Stimulated activated CD4-positive, alpha-beta T cell treated with anti-CD3 and anti-CD28 coated beads, Interleukin-1b, Interleukin-23, amount 100 ng/mL, for 24 hours (primary cell): ENCODE measurements at regions not wholly inside any gene's neighbourhood (a gene's known extent, or its start where the extent isn't known, plus 50 kb on each side); places are given as distances from the start of the nearest gene placed in this dataset.

ENCODE experiments used
- DNase-seq, 4 experiments: peaks; one replicate each; pipeline ENCODE4 v3.0.0-alpha.2; 2020; ENCODE audit warnings: low read depth in 4 of 4, low spot score in 1 of 4

DNA sequence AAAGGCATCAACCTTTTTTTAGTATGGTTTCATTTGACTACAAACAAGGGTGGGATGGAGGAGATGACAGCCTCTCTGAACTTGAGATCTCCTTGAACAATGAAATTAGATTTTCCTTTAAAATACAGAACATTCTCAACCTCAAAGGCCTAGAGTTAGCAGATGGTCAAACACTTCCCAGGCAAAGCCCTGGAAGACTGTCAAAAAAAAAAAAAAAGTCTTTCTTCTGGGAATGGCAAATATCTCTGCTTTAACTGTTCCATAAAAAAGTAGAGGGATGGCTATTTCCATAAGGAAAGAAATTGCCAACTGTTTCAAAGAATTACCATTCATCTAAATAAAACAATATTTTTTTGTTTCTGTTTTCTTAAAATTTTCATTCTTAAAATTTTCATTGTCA lies 870.8 kb downstream of the GALC start:
- no peak for DNase-seq

DNA sequence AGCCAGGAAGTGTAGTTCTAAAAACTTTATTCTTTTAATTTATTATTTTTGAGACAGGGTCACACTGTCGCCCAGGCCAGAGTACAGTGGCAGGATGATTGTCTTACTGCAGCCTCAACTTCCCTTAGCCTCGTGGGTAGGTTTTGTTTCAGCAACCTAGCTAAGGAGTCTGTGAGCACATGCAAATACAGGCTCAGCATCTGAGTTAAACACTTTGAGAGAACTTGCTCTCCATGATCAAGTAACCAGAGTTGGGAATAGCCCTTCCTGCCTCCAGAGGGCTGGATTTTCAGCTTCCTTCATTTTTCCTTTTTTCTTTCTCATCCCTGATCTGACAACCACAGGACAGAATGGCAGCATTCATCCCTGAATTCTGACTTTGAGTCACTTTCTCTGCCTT lies 871.3 kb downstream of the GALC start:
- DNase-seq: no peak

DNA sequence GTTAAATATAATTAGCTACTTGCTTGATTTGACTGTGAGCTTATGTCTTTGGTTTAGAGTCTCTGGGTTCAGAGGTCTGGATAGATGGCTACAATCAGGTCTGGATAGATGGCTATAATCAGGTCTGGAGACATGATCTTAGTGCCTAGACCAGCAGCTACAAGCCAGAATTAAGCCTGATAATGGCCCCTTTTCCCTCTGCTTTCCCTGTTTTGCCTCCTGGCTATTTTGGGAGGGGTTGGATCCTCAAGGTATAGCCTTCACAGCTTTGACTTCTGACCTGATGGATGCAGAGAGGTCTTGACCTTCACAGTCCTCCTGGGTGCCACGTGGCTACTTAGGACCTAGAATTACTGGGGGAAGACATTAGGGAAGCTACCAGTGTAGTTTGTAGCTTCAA lies 877.7 kb downstream of the GALC start:
- no peak for DNase-seq

GRCh38 chr14:87113286-87113685 lies 879.7 kb downstream of the GALC start:
- DNase-seq: no peak

DNA sequence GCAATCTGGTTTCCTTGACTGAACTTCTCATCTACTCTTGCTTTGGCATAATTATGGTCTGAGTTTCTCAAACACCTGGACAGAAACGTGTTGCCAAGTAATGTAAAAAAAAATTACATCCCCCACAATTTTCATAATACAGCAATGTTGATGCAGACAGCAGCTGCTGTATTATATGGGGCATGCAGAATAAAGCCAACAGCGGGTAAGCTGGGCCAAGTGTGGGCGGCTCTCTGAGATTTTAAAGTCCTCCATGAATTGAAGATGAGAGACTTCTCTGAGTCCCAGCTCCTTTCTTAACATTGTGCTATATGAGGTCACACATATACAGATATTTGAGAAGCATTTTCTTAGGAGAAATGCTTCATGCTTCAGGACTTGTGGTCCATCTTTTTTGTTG lies 881.2 kb downstream of the GALC start:
- DNase-seq: no peak

- DNase-seq: no peak
These were observed 881.9 kb downstream of the GALC start for GRCh38 chr14:87111126-87111525.

- no peak for DNase-seq
These were observed 883.7 kb downstream of the GALC start for GRCh38 chr14:87109271-87109670.

GRCh38 chr14:87108726-87109125 lies 884.3 kb downstream of the GALC start:
- no peak for DNase-seq

DNA sequence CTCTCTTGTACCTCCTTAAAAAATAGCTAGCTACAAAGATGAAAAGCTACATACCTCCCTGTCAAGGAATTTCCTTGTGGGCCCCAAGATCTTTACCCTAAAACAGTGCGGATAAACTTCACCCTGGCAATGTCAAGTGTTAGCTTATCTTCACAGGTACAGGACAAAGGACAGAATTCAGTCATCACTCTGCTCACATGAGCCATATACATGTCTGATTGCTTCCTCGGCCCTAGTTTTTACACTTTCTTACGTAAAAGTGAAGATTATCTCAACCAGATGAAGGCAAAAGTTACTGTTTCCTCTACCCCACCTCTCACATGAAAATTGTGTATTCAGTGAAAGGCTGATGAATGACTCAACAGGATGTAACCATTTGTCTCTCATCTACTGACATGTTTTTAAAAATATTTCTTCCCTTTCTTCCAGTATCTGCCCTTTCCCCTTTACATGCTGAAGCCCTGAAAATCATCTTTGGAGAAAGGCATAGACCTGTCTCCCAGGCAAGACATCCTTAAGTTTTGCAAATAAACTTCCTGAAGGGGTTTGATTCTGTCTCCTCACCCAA lies 890.1 kb downstream of the GALC start:
- no peak for DNase-seq

DNA sequence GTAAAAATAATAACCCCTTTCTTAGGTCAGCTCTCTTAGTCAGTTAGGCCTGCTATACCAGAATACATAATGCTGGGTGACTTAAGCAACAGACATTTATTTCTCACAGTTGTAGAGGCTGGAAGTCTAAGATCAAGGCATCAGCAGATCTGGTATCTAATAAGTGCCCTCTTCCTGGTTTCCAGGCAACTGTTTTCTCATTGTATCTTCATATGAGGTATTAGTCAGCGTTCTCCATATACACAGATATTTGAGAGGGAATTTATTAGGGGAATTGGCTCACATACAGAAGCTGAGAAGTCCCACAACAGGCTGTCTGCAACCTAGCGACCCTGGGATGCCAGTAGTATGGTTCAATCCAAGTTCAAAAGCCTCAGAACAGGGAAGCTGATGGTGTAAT lies 896.0 kb downstream of the GALC start:
- no peak for DNase-seq

DNA sequence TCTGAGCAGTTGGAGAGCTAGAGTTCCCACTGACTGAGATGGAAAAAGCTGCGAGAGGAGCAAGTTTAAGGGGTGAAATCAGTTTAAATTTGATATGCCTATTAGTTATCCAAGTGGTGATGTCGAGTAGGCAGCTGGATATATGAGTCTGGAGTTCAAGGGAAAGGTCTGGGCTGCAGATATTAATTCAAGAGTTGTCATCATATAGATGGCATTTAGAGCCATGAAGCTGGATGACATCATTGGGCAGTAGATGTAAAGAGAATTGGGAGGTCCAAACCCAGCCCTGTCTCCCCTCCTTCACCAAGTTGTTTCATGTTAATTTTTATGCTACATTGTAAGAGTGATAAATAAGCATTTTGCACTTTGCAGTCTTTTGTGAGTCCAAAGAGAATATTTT lies 898.1 kb downstream of the GALC start:
- no peak for DNase-seq

- DNase-seq: no peak
These were observed 904.4 kb downstream of the GALC start for GRCh38 chr14:87088588-87088987.

- no peak for DNase-seq
These were observed 905.1 kb downstream of the GALC start for GRCh38 chr14:87087881-87088280.

DNA sequence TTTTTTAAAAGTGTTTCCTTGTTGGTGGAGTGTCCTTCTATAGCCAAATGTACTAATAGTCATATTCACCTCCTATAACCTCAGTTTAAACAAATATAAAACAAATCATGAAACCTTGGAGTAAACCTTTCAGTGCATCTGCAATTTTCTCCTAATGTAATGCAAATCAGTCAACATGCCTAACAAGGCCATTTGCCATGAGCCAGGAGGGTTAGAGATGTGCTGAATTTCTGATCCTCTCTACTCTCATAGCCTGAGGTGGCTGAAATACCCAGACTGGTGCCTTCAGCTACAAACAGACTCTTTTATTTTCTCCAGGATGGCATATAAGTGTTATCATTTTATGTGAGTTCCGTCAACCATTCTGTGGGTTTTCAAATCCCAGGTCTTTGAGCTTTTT lies 908.1 kb downstream of the GALC start:
- no peak for DNase-seq

GRCh38 chr14:87082917-87083316 lies 910.1 kb downstream of the GALC start:
- no peak for DNase-seq

DNA sequence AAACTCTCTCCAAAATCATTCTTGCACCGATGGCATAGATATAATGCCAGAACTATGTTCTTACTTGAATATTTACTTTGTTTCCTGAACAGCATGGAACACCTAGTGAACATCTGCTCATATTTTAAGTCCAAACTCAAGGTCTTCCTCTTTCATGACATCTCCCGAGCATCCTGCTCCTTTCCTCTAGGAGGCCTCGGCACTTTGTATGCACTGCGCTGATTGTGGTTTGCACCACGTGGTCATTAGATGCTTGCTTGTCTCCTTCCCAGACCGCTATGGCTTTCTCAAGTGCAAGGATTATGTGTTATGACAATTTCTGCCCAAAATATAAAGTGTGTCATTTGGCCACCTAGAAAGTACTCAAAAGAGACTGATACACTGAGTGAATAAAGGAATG lies 912.0 kb downstream of the GALC start:
- no peak for DNase-seq

DNA sequence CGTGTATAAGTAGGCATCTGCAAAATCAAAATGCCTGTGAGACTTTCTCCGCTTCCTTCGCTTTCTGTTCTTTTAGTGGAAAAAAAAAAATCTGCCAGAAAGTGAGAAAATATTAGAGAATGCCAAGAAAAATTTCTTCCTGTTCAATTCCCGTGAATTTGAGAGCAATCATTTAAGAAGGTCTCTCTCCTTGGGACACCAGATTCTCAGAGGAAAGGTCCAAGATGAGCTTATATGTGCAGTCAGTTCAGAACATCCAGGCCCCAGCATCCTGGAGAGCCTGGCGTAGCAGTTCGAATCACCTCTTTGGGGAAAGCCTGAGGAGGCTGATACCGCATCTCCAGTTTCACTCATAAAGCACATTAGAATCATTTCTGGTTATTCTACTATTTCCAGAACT lies 912.8 kb downstream of the GALC start:
- no peak for DNase-seq

- DNase-seq: no peak
These were observed 913.6 kb downstream of the GALC start for GRCh38 chr14:87079416-87079815.

GRCh38 chr14:87076922-87077321 lies 916.1 kb downstream of the GALC start:
- DNase-seq: no peak

DNA sequence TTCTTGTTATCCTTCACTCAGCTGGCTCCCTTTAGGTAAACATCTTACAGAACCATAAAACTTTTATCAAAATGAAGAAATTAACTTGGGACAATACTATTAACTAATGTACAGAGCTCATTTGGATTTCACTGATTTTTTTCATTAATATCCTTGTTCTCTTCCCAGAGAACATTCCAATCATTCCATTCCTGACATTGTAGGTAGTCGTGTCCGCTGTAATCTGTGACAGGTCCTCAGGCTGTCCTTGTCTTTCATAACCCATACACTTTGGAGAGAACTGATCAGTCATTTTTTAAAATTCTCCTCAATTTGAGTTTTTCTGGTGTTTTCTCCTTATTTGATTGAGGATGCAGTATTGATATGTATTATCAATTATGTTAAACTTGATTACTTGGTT lies 916.8 kb downstream of the GALC start:
- DNase-seq: no peak

GRCh38 chr14:87073880-87074570 lies 919.0 kb downstream of the GALC start:
- no peak for DNase-seq

GRCh38 chr14:87067591-87067990 lies 925.4 kb downstream of the GALC start:
- DNase-seq: no peak

GRCh38 chr14:87067061-87067460 lies 925.9 kb downstream of the GALC start:
- DNase-seq: no peak
